ENCODE measurements at regions not wholly inside any gene's neighbourhood (a gene's known extent, or its start where the extent isn't known, plus 50 kb on each side); places are given as distances from the start of the nearest gene placed in this dataset.
A peak's percentile ranks its signal among the peaks of the same experiment; 100 is the strongest.

- no peak overlapping the region for H3K27ac ChIP-seq (replicated peaks)
- TF ChIP-seq CTCF (IDR thresholded peaks at IDR 0.05; ENCODE audit: borderline replicate concordance), result no peak
- H3K9me3 ChIP-seq (replicated peaks), result no peaks in the 10 kb centered on the region
- intact Hi-C loops (cut with micrococcal nuclease), result no loop called here
- no peaks in the 10 kb centered on the region for H3K36me3 ChIP-seq
- H3K27me3 ChIP-seq (ENCODE audit: low read depth), result peaks cover 71% of the 10 kb centered on the region
- H3K4me1 ChIP-seq, result peaks cover 30% of the 10 kb centered on the region
- H3K4me3 ChIP-seq, result no peak overlapping the region
- no peak for DNase-seq
These were observed 52.0 kb upstream of the GATA5 start for GRCh38 chr20:62527781-62528180.

GRCh38 chr20:62528983-62529891 lies 53.4 kb upstream of the GATA5 start:
- Histone ChIP-seq H3K27me3 (ENCODE audit: low read depth) (peaks cover 60% of the 10 kb centered on the region), H3K27ac (replicated peaks) (peak overlapping the region; percentile 64), H3K9me3 (replicated peaks) (no peaks in the 10 kb centered on the region), H3K4me1 (peaks cover 30% of the 10 kb centered on the region), H3K4me3 (no peak overlapping the region), H3K36me3 (no peaks in the 10 kb centered on the region)
- intact Hi-C loops (cut with micrococcal nuclease), result no loop called here
- TF ChIP-seq CTCF (IDR thresholded peaks at IDR 0.05; ENCODE audit: borderline replicate concordance), result no peak
- DNase-seq, result no peak

GRCh38 chr20:62529896-62530642 lies 54.3 kb upstream of the GATA5 start:
- TF ChIP-seq CTCF (IDR thresholded peaks at IDR 0.05; ENCODE audit: borderline replicate concordance), result no peak
- DNase-seq, result no peak
- Histone ChIP-seq H3K4me1 (peaks cover 30% of the 10 kb centered on the region), H3K36me3 (no peaks in the 10 kb centered on the region), H3K27me3 (ENCODE audit: low read depth) (peaks cover 52% of the 10 kb centered on the region), H3K4me3 (no peak overlapping the region), H3K9me3 (replicated peaks) (no peaks in the 10 kb centered on the region), H3K27ac (replicated peaks) (peak overlapping the region; percentile 64)
- intact Hi-C loops (cut with micrococcal nuclease), result no loop called here

- Histone ChIP-seq H3K9me3 (replicated peaks) (no peaks in the 10 kb centered on the region), H3K27ac (replicated peaks) (peak overlapping the region; percentile 64), H3K36me3 (no peaks in the 10 kb centered on the region), H3K4me1 (peaks cover 33% of the 10 kb centered on the region), H3K4me3 (no peak overlapping the region), H3K27me3 (ENCODE audit: low read depth) (peaks cover 46% of the 10 kb centered on the region)
- TF ChIP-seq CTCF (IDR thresholded peaks at IDR 0.05; ENCODE audit: borderline replicate concordance), result no peak
- intact Hi-C loops (cut with micrococcal nuclease), result no loop called here
- DNase-seq, result no peak
These were observed 54.8 kb upstream of the GATA5 start for GRCh38 chr20:62530643-62531032.

- intact Hi-C loops (cut with micrococcal nuclease), result no loop called here
- Histone ChIP-seq H3K36me3 (no peaks in the 10 kb centered on the region), H3K27me3 (ENCODE audit: low read depth) (peaks cover 40% of the 10 kb centered on the region), H3K4me3 (no peak overlapping the region), H3K27ac (replicated peaks) (no peak overlapping the region), H3K9me3 (replicated peaks) (no peaks in the 10 kb centered on the region), H3K4me1 (peaks cover 39% of the 10 kb centered on the region)
- no peak for DNase-seq
- TF ChIP-seq CTCF (IDR thresholded peaks at IDR 0.05; ENCODE audit: borderline replicate concordance), result no peak
These were observed 55.4 kb upstream of the GATA5 start for GRCh38 chr20:62531046-62531838.
